Astrocyte (in vitro differentiated cells and primary cell): ENCODE measurements at regions not wholly inside any gene's neighbourhood (a gene's known extent, or its start where the extent isn't known, plus 50 kb on each side); places are given as distances from the start of the nearest gene placed in this dataset.

Source experiments
- DNase-seq: peaks from one replicate; pipeline ENCODE4 v3.0.0-alpha.2; 2010; ENCODE audit warnings: low read depth
- FAIRE-seq: peaks from 2 replicates; lab custom pipeline; 2011; peaks lifted over from hg19 to GRCh38; lab: Jason Lieb, UNC
- H2AFZ ChIP-seq: 2 replicates; pipeline ENCODE4 v1.6.0; 2012; ENCODE audit warnings: low read depth, low read length, inconsistent platforms
- H3K27ac ChIP-seq: 2 replicates; pipeline ENCODE4 v1.5.1; 2011; ENCODE audit warnings: low read depth, low read length, inconsistent platforms
- H3K27me3 ChIP-seq: 2 replicates; pipeline ENCODE4 v1.6.0; 2011; ENCODE audit warnings: low read length, inconsistent platforms; ENCODE audit not compliant: insufficient read depth
- H3K36me3 ChIP-seq: 2 replicates; pipeline ENCODE4 v1.5.1; 2011; ENCODE audit warnings: low read length, inconsistent platforms; ENCODE audit not compliant: insufficient read depth
- H3K4me1 ChIP-seq: 2 replicates; pipeline ENCODE4 v1.5.1; 2011; ENCODE audit warnings: low read length, inconsistent platforms; ENCODE audit not compliant: insufficient read depth
- H3K4me2 ChIP-seq: 2 replicates; pipeline ENCODE4 v1.6.0; 2012; ENCODE audit warnings: low read length, inconsistent platforms
- H3K4me3 ChIP-seq: 2 replicates; pipeline ENCODE4 v1.5.1; 2011; ENCODE audit warnings: low read depth, mild to moderate bottlenecking, low read length, inconsistent platforms; ENCODE audit not compliant: insufficient read depth
- H3K79me2 ChIP-seq: 2 replicates; pipeline ENCODE4 v1.6.0; 2012; ENCODE audit warnings: mild to moderate bottlenecking, low read length, inconsistent platforms; ENCODE audit not compliant: insufficient read depth
- H3K9ac ChIP-seq: 2 replicates; pipeline ENCODE4 v1.6.0; 2012; ENCODE audit warnings: mild to moderate bottlenecking, low read length, inconsistent platforms
- H3K9me3 ChIP-seq: 2 replicates; pipeline ENCODE4 v1.5.1; 2012; ENCODE audit warnings: low read depth, mild to moderate bottlenecking, low read length, inconsistent platforms; ENCODE audit not compliant: insufficient read depth
- H4K20me1 ChIP-seq: 2 replicates; pipeline ENCODE4 v1.6.0; 2012; ENCODE audit warnings: low read length, inconsistent platforms; ENCODE audit not compliant: insufficient read depth
- H3K27ac Mint-ChIP-seq: one replicate; pipeline ENCODE4 v1.8.0; 2021; ENCODE audit warnings: mild to moderate bottlenecking, mixed read lengths; ENCODE audit not compliant: unreplicated experiment
- H3K27me3 Mint-ChIP-seq: one replicate; pipeline ENCODE4 v1.8.0; 2021; ENCODE audit warnings: low read depth, mixed read lengths; ENCODE audit not compliant: unreplicated experiment
- H3K36me3 Mint-ChIP-seq: one replicate; pipeline ENCODE4 v1.8.0; 2021; ENCODE audit warnings: low read depth, mixed read lengths; ENCODE audit not compliant: unreplicated experiment
- H3K4me1 Mint-ChIP-seq: one replicate; pipeline ENCODE4 v1.8.0; 2021; ENCODE audit warnings: low read depth, mixed read lengths; ENCODE audit not compliant: unreplicated experiment
- H3K4me3 Mint-ChIP-seq: one replicate; pipeline ENCODE4 v1.8.0; 2021; ENCODE audit warnings: mild to moderate bottlenecking, moderate library complexity, mixed read lengths; ENCODE audit not compliant: unreplicated experiment
- H3K9me3 Mint-ChIP-seq: one replicate; pipeline ENCODE4 v1.8.0; 2021; ENCODE audit warnings: mild to moderate bottlenecking, mixed read lengths; ENCODE audit not compliant: unreplicated experiment
- CTCF ChIP-seq: IDR thresholded peaks from 2 replicates; pipeline ENCODE4 v1.5.1; 2011; ENCODE audit warnings: low read depth, mild to moderate bottlenecking, inconsistent platforms, low read length, moderate library complexity; ENCODE audit not compliant: insufficient read depth
- EZH2 ChIP-seq: IDR thresholded peaks from 2 replicates; pipeline ENCODE4 v1.6.1; 2012; ENCODE audit warnings: mild to moderate bottlenecking, low read length, inconsistent platforms; ENCODE audit not compliant: insufficient read depth

GRCh38 chr4:155140889-155141288, 67.5 kb upstream of the NPY2R start:
- DNase-seq = no peak
- no peak overlapping the region for H3K4me3 ChIP-seq
- no peaks in the 10 kb centered on the region for H3K27me3 ChIP-seq
- no peak overlapping the region for H2AFZ ChIP-seq
- no peaks in the 10 kb centered on the region for H3K9me3 Mint-ChIP-seq
- no peak overlapping the region for H3K4me2 ChIP-seq
- H3K9ac ChIP-seq = no peak overlapping the region
- no peaks in the 10 kb centered on the region for H3K79me2 ChIP-seq
- H3K4me3 Mint-ChIP-seq = no peak overlapping the region
- H4K20me1 ChIP-seq = no peaks in the 10 kb centered on the region
- no peak for FAIRE-seq
- H3K4me1 Mint-ChIP-seq = peaks cover 6% of the 10 kb centered on the region
- no peaks in the 10 kb centered on the region for H3K36me3 Mint-ChIP-seq
- no peaks in the 10 kb centered on the region for H3K9me3 ChIP-seq
- H3K36me3 ChIP-seq = no peaks in the 10 kb centered on the region
- no peaks in the 10 kb centered on the region for H3K27me3 Mint-ChIP-seq
- TF ChIP-seq EZH2 (no peak), CTCF (no peak)
- H3K4me1 ChIP-seq = no peaks in the 10 kb centered on the region
- no peak overlapping the region for H3K27ac Mint-ChIP-seq
- no peak overlapping the region for H3K27ac ChIP-seq

- no peaks in the 10 kb centered on the region for H3K36me3 Mint-ChIP-seq
Measured at GRCh38 chr4:155143512-155143911, 64.9 kb upstream of the NPY2R start.

More at GRCh38 chr4:155143512-155143911, 64.9 kb upstream of the NPY2R start:
- Mint-ChIP-seq H3K27me3 (no peaks in the 10 kb centered on the region), H3K4me3 (no peak overlapping the region), H3K27ac (no peak overlapping the region), H3K4me1 (peaks cover 6% of the 10 kb centered on the region), H3K9me3 (no peaks in the 10 kb centered on the region)
- FAIRE-seq = no peak
- DNase-seq = no peak
- Histone ChIP-seq H3K36me3 (no peaks in the 10 kb centered on the region), H3K9me3 (no peaks in the 10 kb centered on the region), H3K79me2 (no peaks in the 10 kb centered on the region), H3K27ac (no peak overlapping the region), H3K9ac (no peak overlapping the region), H4K20me1 (no peaks in the 10 kb centered on the region), H3K4me1 (no peaks in the 10 kb centered on the region), H3K4me3 (no peak overlapping the region), H3K27me3 (no peaks in the 10 kb centered on the region), H2AFZ (no peak overlapping the region), H3K4me2 (no peak overlapping the region)
- TF ChIP-seq EZH2 = no peak
- TF ChIP-seq CTCF = no peak
